Liver (tissue), 8 donors: ENCODE measurements at regions not wholly inside any gene's neighbourhood (a gene's known extent, or its start where the extent isn't known, plus 50 kb on each side); places are given as distances from the start of the nearest gene placed in this dataset.

ENCODE experiments used
- DNase-seq: peaks from one replicate; pipeline ENCODE4 v3.0.0-alpha.2; 2017; ENCODE audit warnings: low spot score
- H3K27ac ChIP-seq, 2 donors: one replicate each; pipeline ENCODE4 v1.7.0; 2013; ENCODE audit warnings: inconsistent platforms in 2 of 2, low read length in 2 of 2, control low read depth in 1 of 2, low read depth in 1 of 2, mild to moderate bottlenecking in 1 of 2
- H3K27me3 ChIP-seq, 4 donors: one replicate each; pipeline versions ENCODE4 v1.6.1 to v1.7.0; 2013; ENCODE audit warnings: low read length in 3 of 4, inconsistent platforms in 1 of 4, mild to moderate bottlenecking in 1 of 4, moderate library complexity in 1 of 4; ENCODE audit not compliant: control insufficient read depth in 4 of 4, insufficient read depth in 4 of 4
- H3K36me3 ChIP-seq, 4 donors: one replicate each; pipeline versions ENCODE4 v1.6.1 to v1.7.0; 2013; ENCODE audit warnings: low read length in 3 of 4, mild to moderate bottlenecking in 3 of 4, low read depth in 1 of 4, moderate library complexity in 1 of 4; ENCODE audit not compliant: control insufficient read depth in 4 of 4, insufficient read depth in 3 of 4
- H3K4me1 ChIP-seq, 4 donors: one replicate each; pipeline versions ENCODE4 v1.6.1 to v1.7.0; 2013; ENCODE audit warnings: low read length in 3 of 4, mild to moderate bottlenecking in 3 of 4, moderate library complexity in 1 of 4; ENCODE audit not compliant: control insufficient read depth in 4 of 4, insufficient read depth in 4 of 4
- H3K4me3 ChIP-seq, 3 donors: one replicate each; pipeline versions ENCODE4 v1.6.1 to v1.7.0; 2013; ENCODE audit warnings: low read length in 3 of 3, control low read depth in 1 of 3, low read depth in 1 of 3, mild to moderate bottlenecking in 1 of 3
- H3K9ac ChIP-seq, 2 donors: one replicate each; pipeline ENCODE4 v1.7.0; 2013; ENCODE audit warnings: low read length in 2 of 2, mild to moderate bottlenecking in 2 of 2, moderate library complexity in 2 of 2, control low read depth in 1 of 2, low read depth in 1 of 2
- H3K9me3 ChIP-seq, 4 donors: one replicate each; pipeline versions ENCODE4 v1.6.1 to v1.7.0; 2013; ENCODE audit warnings: low read length in 3 of 4; ENCODE audit not compliant: control insufficient read depth in 4 of 4
- ATF3 ChIP-seq: IDR thresholded peaks from 2 replicates; pipeline ENCODE4 v1.6.1; 2016; ENCODE audit warnings: antibody characterized with exemption
- CTCF ChIP-seq: fragments of 150-350 bp; IDR thresholded peaks from 2 replicates; pipeline ENCODE4 v1.5.1; 2017; ENCODE audit warnings: improper control_type of control experiment, low read depth, low read length; ENCODE audit not compliant: missing input control
- EGR1 ChIP-seq, 2 donors: IDR thresholded peaks; 2 replicates each; pipeline ENCODE4 v1.6.1; 2016 to 2018; ENCODE audit warnings: antibody characterized with exemption in 2 of 2, low read depth in 2 of 2
- FOXA1 ChIP-seq: IDR thresholded peaks from 2 replicates; pipeline ENCODE4 v1.6.1; 2016; ENCODE audit warnings: antibody characterized with exemption
- FOXA2 ChIP-seq: IDR thresholded peaks from 2 replicates; pipeline ENCODE4 v1.6.1; 2016; ENCODE audit warnings: antibody characterized with exemption
- GABPA ChIP-seq, 2 donors: IDR thresholded peaks in 1 of 2; conservative IDR thresholded peaks in 1 of 2; 2 replicates each; pipeline ENCODE4 v1.6.1; 2016; ENCODE audit warnings: antibody characterized with exemption in 2 of 2, mild to moderate bottlenecking in 1 of 2, moderate library complexity in 1 of 2
- HNF4A ChIP-seq, 2 donors: conservative IDR thresholded peaks; 2 replicates each; pipeline ENCODE4 v1.6.1; 2016; ENCODE audit warnings: antibody characterized with exemption in 2 of 2, mild to moderate bottlenecking in 2 of 2
- HNF4G ChIP-seq: IDR thresholded peaks from 2 replicates; pipeline ENCODE4 v1.6.1; 2016; ENCODE audit warnings: antibody characterized with exemption
- JUND ChIP-seq, 2 donors: IDR thresholded peaks; 2 replicates each; pipeline ENCODE4 v1.6.1; 2016; ENCODE audit warnings: antibody characterized with exemption in 2 of 2
- MAX ChIP-seq: IDR thresholded peaks from 2 replicates; pipeline ENCODE4 v1.6.1; 2016; ENCODE audit warnings: antibody characterized with exemption
- NR2F2 ChIP-seq: IDR thresholded peaks from 2 replicates; pipeline ENCODE4 v1.6.1; 2016; ENCODE audit warnings: antibody characterized with exemption
- REST ChIP-seq: IDR thresholded peaks from 2 replicates; pipeline ENCODE4 v1.6.1; 2016; ENCODE audit warnings: antibody characterized with exemption, mild to moderate bottlenecking
- RXRA ChIP-seq, 2 donors: IDR thresholded peaks; 2 replicates each; pipeline ENCODE4 v1.6.1; 2017 to 2018; ENCODE audit warnings: antibody characterized with exemption in 2 of 2, mild to moderate bottlenecking in 1 of 2
- SP1 ChIP-seq: IDR thresholded peaks from 2 replicates; pipeline ENCODE4 v1.6.1; 2018; ENCODE audit warnings: antibody characterized with exemption, mild to moderate bottlenecking
- TAF1 ChIP-seq: conservative IDR thresholded peaks from 2 replicates; pipeline ENCODE4 v1.6.1; 2016; ENCODE audit warnings: antibody characterized with exemption, mild to moderate bottlenecking
- YY1 ChIP-seq: IDR thresholded peaks from 2 replicates; pipeline ENCODE4 v1.6.1; 2016; ENCODE audit warnings: antibody characterized with exemption, mild to moderate bottlenecking
- ZBTB33 ChIP-seq: IDR thresholded peaks from 2 replicates; pipeline ENCODE4 v1.6.1; 2016; ENCODE audit warnings: antibody characterized with exemption
- WGBS: extraction: QIAGEN DNeasy Blood & Tissue Kit; methylation state at CpG from one replicate; pipeline ENCODE4 v1.1.7; 2013; 5-methylcytosine and 5-hydroxymethylcytosine counted together
- donor health status: healthy.
- donor health status: healthy.
- donor health status: healthy.
- donor health status: healthy.
- donor health status: healthy.

GRCh38 chr4:138788857-138789256 lies 226.7 kb upstream of the NOCT start:
- TF ChIP-seq HNF4A (conservative IDR thresholded peaks at IDR 0.05) (no peak), CTCF (no peak), FOXA1 (no peak), ZBTB33 (no peak), MAX (no peak), FOXA2 (no peak), TAF1 (no peak), HNF4G (no peak), RXRA (IDR thresholded peaks at IDR 0.05) (no peak), JUND (IDR thresholded peaks at IDR 0.05) (no peak), YY1 (no peak), NR2F2 (no peak), ATF3 (no peak), REST (no peak), EGR1 (IDR thresholded peaks at IDR 0.05; ENCODE audit: low read depth in 2 of 2) (no peak), SP1 (no peak), GABPA (IDR thresholded peaks at IDR 0.05 in 1 of 2, conservative IDR thresholded peaks at IDR 0.05 in 1 of 2) (no peak)
- H3K9me3 ChIP-seq = no peaks in the 10 kb centered on the region

More at GRCh38 chr4:138788857-138789256, 226.7 kb upstream of the NOCT start:
- DNase-seq = no peak
- H3K36me3 ChIP-seq = no peaks in the 10 kb centered on the region
- H3K27me3 ChIP-seq = no peaks in the 10 kb centered on the region
- WGBS = 68% methylated on average over 5 of the region's 5 CpGs
- no peak overlapping the region for H3K27ac ChIP-seq
- H3K4me3 ChIP-seq = no peak overlapping the region
- no peaks in the 10 kb centered on the region for H3K4me1 ChIP-seq
- H3K9ac ChIP-seq = no peak overlapping the region
